Peyer's patch (tissue), 4 donors: ENCODE measurements at regions not wholly inside any gene's neighbourhood (a gene's known extent, or its start where the extent isn't known, plus 50 kb on each side); places are given as distances from the start of the nearest gene placed in this dataset.
"Not testable (repeated sequence)": the region's sequence is repeated elsewhere in the genome, so short reads cannot be mapped to it uniquely, and the experiment has no call there.

Experiments
- DNase-seq, 3 donors: peaks; one replicate each; pipeline ENCODE4 v3.0.0-alpha.2; 2017 to 2019
- H3K27ac ChIP-seq, 4 donors: fragments of 200-600 bp; sonication (generic); one replicate each; pipeline ENCODE4 v1.5.1; 2016 to 2019
- H3K27me3 ChIP-seq, 2 donors: fragments of 200-600 bp; sonication (generic); one replicate each; pipeline ENCODE4 v1.5.1; 2019
- H3K36me3 ChIP-seq, 3 donors: fragments of 200-600 bp; sonication (generic); one replicate each; pipeline ENCODE4 v1.5.1; 2016 to 2019
- H3K4me1 ChIP-seq, 4 donors: fragments of 200-600 bp; sonication (generic); one replicate each; pipeline ENCODE4 v1.5.1; 2016 to 2019
- H3K4me3 ChIP-seq, 4 donors: fragments of 200-600 bp; sonication (generic); 1 replicate in 3 of 4; 2 replicates in 1 of 4; pipeline ENCODE4 v1.5.1; 2016 to 2019; ENCODE audit warnings: mild to moderate bottlenecking in 1 of 4
- H3K9me3 ChIP-seq, 4 donors: fragments of 200-600 bp; sonication (generic); one replicate each; pipeline ENCODE4 v1.5.1; 2016 to 2019; ENCODE audit warnings: mild to moderate bottlenecking in 1 of 4
- POLR2A ChIP-seq, 2 donors: fragments of 450-650 bp; IDR thresholded peaks; one replicate each; pipeline ENCODE4 v1.5.1; 2017; ENCODE audit warnings: antibody characterized with exemption in 2 of 2, mild to moderate bottlenecking in 2 of 2, moderate library complexity in 2 of 2
- TF ChIP-seq, protein P1 (sequence below), 6 experiments: fragments of 450-650 bp in 4 of 6; fragments of 200-600 bp in 2 of 6; sonication (generic) in 1 of 6; IDR thresholded peaks; one replicate each; pipeline ENCODE4 v1.5.1; 2017 to 2019; ENCODE audit warnings: antibody characterized with exemption in 6 of 6, mild to moderate bottlenecking in 3 of 6, moderate library complexity in 1 of 6

DNA sequence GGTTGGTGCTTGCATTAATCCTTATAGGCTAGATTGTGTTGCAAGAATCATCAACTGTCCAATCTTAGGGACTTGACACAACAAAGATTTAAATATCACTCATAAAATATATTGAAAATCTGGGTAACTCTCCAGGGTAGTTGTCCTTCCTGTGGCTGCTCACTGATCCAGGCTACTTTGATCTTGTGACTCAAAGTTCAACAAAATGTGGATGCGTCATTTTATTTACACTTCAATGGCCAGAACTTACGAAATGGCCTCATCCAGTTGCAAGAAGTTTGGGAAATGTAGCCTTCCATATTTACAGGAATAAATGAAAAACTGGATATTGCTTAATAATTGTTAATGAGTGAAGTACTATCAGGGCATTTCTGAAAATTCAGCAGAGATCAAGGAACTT is 235.5 kb upstream of the ACTBL2 start:
- H3K36me3 ChIP-seq, result no peaks in the 10 kb centered on the region
- no peaks in the 10 kb centered on the region for H3K27me3 ChIP-seq
- no peak overlapping the region for H3K4me3 ChIP-seq
- DNase-seq, result no peak
- no peak for TF ChIP-seq POLR2A (IDR thresholded peaks at IDR 0.05)
- TF ChIP-seq, protein P1, sequence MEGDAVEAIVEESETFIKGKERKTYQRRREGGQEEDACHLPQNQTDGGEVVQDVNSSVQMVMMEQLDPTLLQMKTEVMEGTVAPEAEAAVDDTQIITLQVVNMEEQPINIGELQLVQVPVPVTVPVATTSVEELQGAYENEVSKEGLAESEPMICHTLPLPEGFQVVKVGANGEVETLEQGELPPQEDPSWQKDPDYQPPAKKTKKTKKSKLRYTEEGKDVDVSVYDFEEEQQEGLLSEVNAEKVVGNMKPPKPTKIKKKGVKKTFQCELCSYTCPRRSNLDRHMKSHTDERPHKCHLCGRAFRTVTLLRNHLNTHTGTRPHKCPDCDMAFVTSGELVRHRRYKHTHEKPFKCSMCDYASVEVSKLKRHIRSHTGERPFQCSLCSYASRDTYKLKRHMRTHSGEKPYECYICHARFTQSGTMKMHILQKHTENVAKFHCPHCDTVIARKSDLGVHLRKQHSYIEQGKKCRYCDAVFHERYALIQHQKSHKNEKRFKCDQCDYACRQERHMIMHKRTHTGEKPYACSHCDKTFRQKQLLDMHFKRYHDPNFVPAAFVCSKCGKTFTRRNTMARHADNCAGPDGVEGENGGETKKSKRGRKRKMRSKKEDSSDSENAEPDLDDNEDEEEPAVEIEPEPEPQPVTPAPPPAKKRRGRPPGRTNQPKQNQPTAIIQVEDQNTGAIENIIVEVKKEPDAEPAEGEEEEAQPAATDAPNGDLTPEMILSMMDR (IDR thresholded peaks at IDR 0.05), result no peak
- H3K9me3 ChIP-seq, result no peaks in the 10 kb centered on the region
- H3K27ac ChIP-seq, result no peak overlapping the region
- H3K4me1 ChIP-seq, result no peaks in the 10 kb centered on the region

DNA sequence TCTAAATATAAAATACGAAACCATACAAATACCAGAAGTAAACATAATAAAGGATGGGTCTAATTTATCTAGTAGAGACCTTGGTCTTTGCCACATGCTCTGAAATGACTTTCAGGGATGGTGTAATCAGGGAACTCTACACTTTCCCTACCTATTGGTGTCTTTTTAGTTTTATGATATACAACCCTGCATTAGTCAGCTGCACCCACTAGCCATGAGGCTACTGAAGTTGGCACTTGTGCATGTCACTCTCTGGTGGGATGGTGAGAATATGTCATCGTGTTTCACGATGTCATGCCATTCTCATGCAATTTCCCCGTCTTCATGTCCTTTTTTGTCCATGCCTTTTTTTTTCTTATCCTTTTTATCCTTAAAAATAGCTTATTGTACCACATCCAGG is 234.9 kb upstream of the ACTBL2 start:
- Histone ChIP-seq H3K4me1 (no peaks in the 10 kb centered on the region), H3K36me3 (no peaks in the 10 kb centered on the region), H3K27me3 (no peaks in the 10 kb centered on the region), H3K27ac (no peak overlapping the region), H3K4me3 (no peak overlapping the region), H3K9me3 (no peaks in the 10 kb centered on the region)
- TF ChIP-seq POLR2A (IDR thresholded peaks at IDR 0.05), result no peak
- TF ChIP-seq, protein P1 (IDR thresholded peaks at IDR 0.05), result no peak
- DNase-seq, result no peak

DNA sequence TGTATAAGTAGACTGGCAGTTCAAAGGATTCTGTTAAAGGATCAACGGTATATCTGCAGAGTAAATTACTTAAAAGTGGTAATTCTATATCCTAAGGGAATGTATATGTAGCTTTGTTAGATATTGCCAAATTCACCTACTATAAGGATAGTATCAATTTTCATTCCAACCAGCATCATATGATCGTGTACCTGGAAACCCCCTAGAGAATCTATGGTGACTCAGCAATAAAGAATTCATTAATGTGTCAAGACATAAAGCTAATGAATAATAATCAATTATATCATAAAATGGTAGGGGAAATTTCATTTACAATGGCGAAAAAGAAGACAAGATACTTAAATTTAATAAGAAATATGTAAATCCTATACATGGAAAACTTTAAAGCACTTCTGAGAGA is 234.1 kb upstream of the ACTBL2 start:
- no peaks in the 10 kb centered on the region for H3K36me3 ChIP-seq
- no peak overlapping the region for H3K4me3 ChIP-seq
- no peak for DNase-seq
- H3K27me3 ChIP-seq, result no peaks in the 10 kb centered on the region
- no peak overlapping the region for H3K27ac ChIP-seq
- no peaks in the 10 kb centered on the region for H3K4me1 ChIP-seq
- no peaks in the 10 kb centered on the region for H3K9me3 ChIP-seq
- TF ChIP-seq POLR2A (IDR thresholded peaks at IDR 0.05), result no peak
- TF ChIP-seq, protein P1 (IDR thresholded peaks at IDR 0.05), result no peak

DNA sequence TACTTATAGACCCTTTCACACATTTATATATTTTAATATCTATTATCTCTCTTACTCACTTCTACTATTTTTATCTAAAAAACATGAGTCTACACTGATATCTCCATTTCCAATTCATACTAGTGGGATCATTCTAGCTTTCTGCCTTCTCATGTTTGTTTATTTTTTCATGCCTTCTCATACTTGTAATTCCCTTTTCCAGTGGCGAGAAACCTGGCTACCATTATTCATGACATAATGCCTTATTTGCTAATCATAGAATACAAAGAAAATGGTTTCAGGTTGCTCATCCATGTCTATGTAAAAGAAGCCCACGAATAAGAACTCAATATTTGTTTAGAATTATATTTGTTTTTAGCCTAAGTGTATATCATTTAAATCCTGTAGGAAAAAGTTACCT is 232.7 kb upstream of the ACTBL2 start:
- no peaks in the 10 kb centered on the region for H3K9me3 ChIP-seq
- no peak for DNase-seq
- H3K4me3 ChIP-seq, result no peak overlapping the region
- no peak overlapping the region for H3K27ac ChIP-seq
- TF ChIP-seq POLR2A (IDR thresholded peaks at IDR 0.05), result no peak
- TF ChIP-seq, protein P1 (IDR thresholded peaks at IDR 0.05), result no peak
- H3K4me1 ChIP-seq, result no peaks in the 10 kb centered on the region
- no peaks in the 10 kb centered on the region for H3K36me3 ChIP-seq
- no peaks in the 10 kb centered on the region for H3K27me3 ChIP-seq

DNA sequence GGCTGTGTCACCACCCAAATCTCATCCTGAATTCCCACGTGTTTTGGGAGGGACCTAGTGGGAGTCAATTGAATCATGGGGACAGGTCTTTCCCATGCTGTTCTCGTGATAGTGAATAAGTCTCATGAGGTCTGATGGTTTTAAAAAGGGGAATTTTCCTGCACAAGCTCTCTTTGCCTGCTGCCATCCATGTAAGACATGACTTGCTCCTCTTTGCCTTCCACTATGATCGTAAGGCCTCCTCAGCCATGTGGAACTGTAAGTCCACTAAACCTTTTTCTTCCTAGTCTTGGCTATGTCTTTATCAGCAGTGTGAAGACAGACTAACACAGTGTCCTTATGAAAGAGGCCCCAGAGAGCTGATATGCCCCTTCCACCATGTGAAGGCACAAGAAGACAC is 230.9 kb upstream of the ACTBL2 start:
- not testable (repeated sequence) for H3K9me3 ChIP-seq, H3K4me3 ChIP-seq, H3K27me3 ChIP-seq, H3K27ac ChIP-seq, H3K36me3 ChIP-seq, H3K4me1 ChIP-seq, DNase-seq

DNA sequence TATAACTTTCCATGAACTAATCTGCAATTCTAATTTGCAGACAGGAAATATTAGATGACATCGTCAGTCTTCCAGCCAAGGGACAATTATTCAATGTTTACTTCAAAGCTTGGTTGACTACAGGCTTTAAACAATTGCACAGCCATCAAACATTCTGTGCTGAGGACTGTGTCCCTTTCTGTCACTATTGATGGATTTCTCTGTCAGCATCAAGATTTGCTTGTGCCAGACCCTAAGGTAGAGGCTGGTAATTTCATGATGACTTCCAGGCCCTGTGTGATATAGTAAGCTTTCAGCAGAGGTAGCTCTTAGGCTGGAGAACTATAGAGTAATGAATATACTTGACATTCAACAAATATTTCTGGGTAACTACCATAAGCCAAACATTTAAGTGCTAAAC is 229.3 kb upstream of the ACTBL2 start:
- H3K4me1 ChIP-seq, result no peaks in the 10 kb centered on the region
- no peak for DNase-seq
- H3K9me3 ChIP-seq, result no peaks in the 10 kb centered on the region
- no peak overlapping the region for H3K27ac ChIP-seq
- H3K4me3 ChIP-seq, result no peak overlapping the region
- H3K27me3 ChIP-seq, result no peaks in the 10 kb centered on the region
- no peak for TF ChIP-seq POLR2A (IDR thresholded peaks at IDR 0.05)
- TF ChIP-seq, protein P1 (IDR thresholded peaks at IDR 0.05), result no peak
- no peaks in the 10 kb centered on the region for H3K36me3 ChIP-seq
